Stimulated activated CD4-positive, alpha-beta T cell treated with anti-CD3 and anti-CD28 coated beads, TNF-alpha, amount 100 ng/mL, for 1 hour (primary cell): ENCODE measurements at regions not wholly inside any gene's neighbourhood (a gene's known extent, or its start where the extent isn't known, plus 50 kb on each side); places are given as distances from the start of the nearest gene placed in this dataset.
A peak's percentile ranks its signal among the peaks of the same experiment; 100 is the strongest.
"Not testable (repeated sequence)": the region's sequence is repeated elsewhere in the genome, so short reads cannot be mapped to it uniquely, and the experiment has no call there.

Source experiments
- DNase-seq, 3 donors: peaks; one replicate each; pipeline ENCODE4 v3.0.0-alpha.2; 2020; ENCODE audit warnings: low read depth in 3 of 3, low spot score in 1 of 3

- DNase-seq = no peak
Measured at GRCh38 chr6:27096834-27097511, 150.5 kb upstream of the PRSS16 start.

GRCh38 chr6:27098956-27099355 is 148.5 kb upstream of the PRSS16 start:
- DNase-seq = no peak

GRCh38 chr6:27100921-27101320 is 146.6 kb upstream of the PRSS16 start:
- no peak for DNase-seq

- no peak for DNase-seq
Measured at GRCh38 chr6:27101824-27102223, 145.7 kb upstream of the PRSS16 start.

- no peak for DNase-seq
Measured at GRCh38 chr6:27106382-27106781, 141.1 kb upstream of the PRSS16 start.

GRCh38 chr6:27111743-27112142 is 135.8 kb upstream of the PRSS16 start:
- no peak for DNase-seq

GRCh38 chr6:27112974-27113373 is 134.5 kb upstream of the PRSS16 start:
- DNase-seq = no peak

- no peak for DNase-seq
Measured at GRCh38 chr6:27119329-27119728, 128.2 kb upstream of the PRSS16 start.

GRCh38 chr6:27119761-27120160 is 127.7 kb upstream of the PRSS16 start:
- DNase-seq = no peak

- DNase-seq = no peak
Measured at GRCh38 chr6:27121640-27122039, 125.9 kb upstream of the PRSS16 start.

- no peak for DNase-seq
Measured at GRCh38 chr6:27124252-27124657, 123.2 kb upstream of the PRSS16 start.

GRCh38 chr6:27126046-27126814 is 121.3 kb upstream of the PRSS16 start:
- no peak for DNase-seq

GRCh38 chr6:27126815-27127537 is 120.5 kb upstream of the PRSS16 start:
- DNase-seq = peak in 2 of 3 donors; percentile 52 to 65

GRCh38 chr6:27127874-27128273 is 119.6 kb upstream of the PRSS16 start:
- not testable (repeated sequence) for DNase-seq

- no peak for DNase-seq
Measured at GRCh38 chr6:27128311-27129094, 119.0 kb upstream of the PRSS16 start.

GRCh38 chr6:27129095-27129815 is 118.2 kb upstream of the PRSS16 start:
- no peak for DNase-seq

GRCh38 chr6:27129917-27130316 is 117.6 kb upstream of the PRSS16 start:
- DNase-seq = no peak

- DNase-seq = no peak
Measured at GRCh38 chr6:27130668-27131428, 116.7 kb upstream of the PRSS16 start.

GRCh38 chr6:27132282-27132531 is 115.3 kb upstream of the PRSS16 start:
- not testable (repeated sequence) for DNase-seq
